Progenitor cell of endocrine pancreas (in vitro differentiated cells): ENCODE measurements at regions not wholly inside any gene's neighbourhood (a gene's known extent, or its start where the extent isn't known, plus 50 kb on each side); places are given as distances from the start of the nearest gene placed in this dataset.
"Not testable (repeated sequence)": the region's sequence is repeated elsewhere in the genome, so short reads cannot be mapped to it uniquely, and the experiment has no call there.

Experiments
- DNase-seq: peaks from one replicate; pipeline ENCODE4 v3.0.0; 2021; ENCODE audit warnings: low spot score; ENCODE audit not compliant: unreplicated experiment
- H3K27ac Mint-ChIP-seq: 2 replicates; pipeline ENCODE4 v1.8.0; 2021; ENCODE audit warnings: mild to moderate bottlenecking, moderate library complexity, mixed read lengths
- H3K27me3 Mint-ChIP-seq: 2 replicates; pipeline ENCODE4 v1.8.0; 2021; ENCODE audit warnings: mixed read lengths
- H3K36me3 Mint-ChIP-seq: 2 replicates; pipeline ENCODE4 v1.8.0; 2022; ENCODE audit warnings: mixed read lengths; ENCODE audit not compliant: insufficient read depth
- H3K4me1 Mint-ChIP-seq: 2 replicates; pipeline ENCODE4 v1.8.0; 2021; ENCODE audit warnings: low read depth, mixed read lengths
- H3K4me3 Mint-ChIP-seq: 2 replicates; pipeline ENCODE4 v1.8.0; 2021; ENCODE audit warnings: low read depth, mild to moderate bottlenecking, moderate library complexity, mixed read lengths
- H3K9me3 Mint-ChIP-seq: 2 replicates; pipeline ENCODE4 v1.8.0; 2021; ENCODE audit warnings: low read depth, mixed read lengths
- TF ChIP-seq, protein P1 (sequence below): fragments of 200-600 bp; sonication (generic); IDR thresholded peaks from one replicate; pipeline ENCODE4 v1.5.0; 2021; ENCODE audit warnings: antibody characterized with exemption, mild to moderate bottlenecking; ENCODE audit not compliant: unreplicated experiment

DNA sequence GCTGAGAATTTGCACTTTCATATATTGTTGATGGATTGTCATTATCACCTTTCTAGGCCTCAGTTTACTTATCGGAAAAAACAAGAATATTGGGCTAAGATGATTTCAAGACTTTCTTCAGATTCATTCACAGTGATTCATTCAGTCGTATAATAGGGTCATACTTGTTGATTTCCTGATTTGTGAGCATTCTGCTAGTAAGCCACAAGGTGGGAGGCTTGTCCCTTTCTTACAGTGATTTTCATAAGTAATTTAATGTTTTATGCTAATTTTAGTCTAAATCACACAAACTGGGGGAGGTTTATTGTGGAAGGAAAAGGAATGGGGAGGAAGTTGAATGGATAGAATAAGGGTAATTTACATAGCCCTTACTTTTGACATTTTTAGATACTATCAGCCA, 126.8 kb upstream of the GOLGA6L4 start:
- no peak for DNase-seq
- Mint-ChIP-seq H3K27me3 (no peaks in the 10 kb centered on the region), H3K9me3 (no peaks in the 10 kb centered on the region), H3K36me3 (peaks cover 1% of the 10 kb centered on the region), H3K27ac (no peak overlapping the region), H3K4me1 (no peaks in the 10 kb centered on the region), H3K4me3 (no peak overlapping the region)
- TF ChIP-seq, protein P1, sequence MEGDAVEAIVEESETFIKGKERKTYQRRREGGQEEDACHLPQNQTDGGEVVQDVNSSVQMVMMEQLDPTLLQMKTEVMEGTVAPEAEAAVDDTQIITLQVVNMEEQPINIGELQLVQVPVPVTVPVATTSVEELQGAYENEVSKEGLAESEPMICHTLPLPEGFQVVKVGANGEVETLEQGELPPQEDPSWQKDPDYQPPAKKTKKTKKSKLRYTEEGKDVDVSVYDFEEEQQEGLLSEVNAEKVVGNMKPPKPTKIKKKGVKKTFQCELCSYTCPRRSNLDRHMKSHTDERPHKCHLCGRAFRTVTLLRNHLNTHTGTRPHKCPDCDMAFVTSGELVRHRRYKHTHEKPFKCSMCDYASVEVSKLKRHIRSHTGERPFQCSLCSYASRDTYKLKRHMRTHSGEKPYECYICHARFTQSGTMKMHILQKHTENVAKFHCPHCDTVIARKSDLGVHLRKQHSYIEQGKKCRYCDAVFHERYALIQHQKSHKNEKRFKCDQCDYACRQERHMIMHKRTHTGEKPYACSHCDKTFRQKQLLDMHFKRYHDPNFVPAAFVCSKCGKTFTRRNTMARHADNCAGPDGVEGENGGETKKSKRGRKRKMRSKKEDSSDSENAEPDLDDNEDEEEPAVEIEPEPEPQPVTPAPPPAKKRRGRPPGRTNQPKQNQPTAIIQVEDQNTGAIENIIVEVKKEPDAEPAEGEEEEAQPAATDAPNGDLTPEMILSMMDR: no peak

DNA sequence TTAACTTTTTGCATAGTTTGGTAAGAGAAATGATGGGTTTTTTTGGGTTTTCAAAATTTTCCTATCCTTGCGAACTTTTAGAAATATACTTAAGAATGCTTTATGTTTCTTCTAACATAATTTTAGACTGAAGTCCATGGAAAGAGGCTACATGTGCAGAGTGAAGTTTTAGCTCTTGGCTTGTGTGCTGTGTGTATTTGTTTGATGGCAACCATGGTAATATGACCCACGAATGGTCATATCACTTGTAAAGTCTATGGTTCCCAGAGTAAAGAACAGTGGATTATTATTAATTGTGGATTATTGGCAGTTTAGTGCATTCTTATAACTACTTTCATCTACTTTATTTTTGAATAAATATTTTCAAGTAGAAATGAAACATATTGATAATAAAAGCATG, 124.0 kb upstream of the GOLGA6L4 start:
- Mint-ChIP-seq H3K27ac (no peak overlapping the region), H3K27me3 (no peaks in the 10 kb centered on the region), H3K4me1 (no peaks in the 10 kb centered on the region), H3K36me3 (no peaks in the 10 kb centered on the region), H3K9me3 (no peaks in the 10 kb centered on the region), H3K4me3 (no peak overlapping the region)
- no peak for DNase-seq
- TF ChIP-seq, protein P1: no peak

DNA sequence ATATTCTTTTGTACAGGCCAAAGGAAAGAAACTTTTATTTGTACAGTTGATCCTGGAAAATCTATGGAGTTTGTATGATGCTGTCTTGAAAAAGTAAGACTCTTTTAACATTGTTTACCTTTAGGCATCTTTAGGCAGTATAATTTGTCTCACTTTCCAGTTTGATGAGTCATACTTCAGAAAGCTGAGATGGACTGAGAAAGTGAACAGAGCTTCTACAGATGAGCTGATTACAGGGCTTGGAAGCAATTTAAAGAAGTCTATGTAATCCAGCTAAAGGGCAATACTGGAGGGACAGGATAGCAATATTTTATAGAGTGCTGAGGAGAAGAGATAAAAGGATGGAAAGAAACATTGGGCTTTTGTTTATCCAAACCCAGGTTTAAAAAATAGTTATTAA, 123.5 kb upstream of the GOLGA6L4 start:
- TF ChIP-seq, protein P1: no peak
- H3K4me1 Mint-ChIP-seq: no peaks in the 10 kb centered on the region
- no peaks in the 10 kb centered on the region for H3K27me3 Mint-ChIP-seq
- H3K4me3 Mint-ChIP-seq: no peak overlapping the region
- DNase-seq: no peak
- no peak overlapping the region for H3K27ac Mint-ChIP-seq
- no peaks in the 10 kb centered on the region for H3K9me3 Mint-ChIP-seq
- no peaks in the 10 kb centered on the region for H3K36me3 Mint-ChIP-seq

DNA sequence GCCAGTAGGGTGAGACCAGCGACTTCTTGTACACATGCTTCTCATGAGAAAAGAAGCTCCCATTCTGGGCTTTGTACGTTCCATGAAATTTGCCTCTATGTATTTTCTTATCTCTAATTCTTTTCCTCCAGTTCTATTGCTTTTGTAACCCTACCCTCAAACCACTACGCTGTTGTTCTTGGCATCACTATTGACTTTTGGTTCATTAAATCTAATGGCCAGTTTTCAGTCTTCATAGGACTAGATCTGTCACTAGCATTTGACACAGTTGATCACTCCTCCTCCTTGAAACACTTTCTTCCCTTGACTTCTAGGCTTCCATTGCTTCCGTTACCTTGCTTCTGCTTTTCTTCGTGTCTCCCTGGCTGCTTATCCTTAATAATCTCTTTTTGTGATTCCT, 121.7 kb upstream of the GOLGA6L4 start:
- Mint-ChIP-seq H3K9me3 (no peaks in the 10 kb centered on the region), H3K4me3 (no peak overlapping the region), H3K36me3 (no peaks in the 10 kb centered on the region), H3K27me3 (no peaks in the 10 kb centered on the region), H3K4me1 (no peaks in the 10 kb centered on the region), H3K27ac (no peak overlapping the region)
- TF ChIP-seq, protein P1: no peak
- DNase-seq: no peak

DNA sequence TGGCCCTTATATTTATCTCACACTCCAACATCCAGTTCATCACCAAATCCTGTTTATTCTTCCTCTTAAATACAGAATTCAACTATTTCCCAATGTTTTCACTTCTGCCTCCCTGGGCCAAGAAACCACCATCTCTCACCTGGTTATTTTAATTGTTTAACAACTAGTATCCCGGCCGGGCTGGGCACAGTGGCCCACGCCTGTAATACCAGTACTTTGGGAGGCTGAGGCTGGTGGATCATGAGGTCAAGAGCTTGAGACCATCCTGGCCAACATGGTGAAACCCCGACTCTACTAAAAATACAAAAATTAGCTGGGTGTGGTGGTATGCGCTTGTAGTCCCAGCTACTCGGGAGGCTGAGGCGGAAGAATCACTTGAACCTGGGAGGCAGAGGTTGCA, 120.9 kb upstream of the GOLGA6L4 start:
- not testable (repeated sequence) for H3K27me3 Mint-ChIP-seq, H3K27ac Mint-ChIP-seq

GRCh38 chr15:84119351-84119750, 116.2 kb upstream of the GOLGA6L4 start:
- H3K27me3 Mint-ChIP-seq, H3K4me3 Mint-ChIP-seq, H3K36me3 Mint-ChIP-seq, H3K9me3 Mint-ChIP-seq, H3K27ac Mint-ChIP-seq, DNase-seq, H3K4me1 Mint-ChIP-seq: not testable (repeated sequence)
- TF ChIP-seq, protein P1: peak; percentile 9

More for the DNA sequence above, 120.9 kb upstream of the GOLGA6L4 start:
- H3K9me3 Mint-ChIP-seq, DNase-seq, H3K4me3 Mint-ChIP-seq, H3K4me1 Mint-ChIP-seq, H3K36me3 Mint-ChIP-seq: not testable (repeated sequence)

- not testable (repeated sequence) for H3K27me3 Mint-ChIP-seq, H3K36me3 Mint-ChIP-seq, H3K4me1 Mint-ChIP-seq
Measured at GRCh38 chr15:84120903-84121302, 114.7 kb upstream of the GOLGA6L4 start.

DNA sequence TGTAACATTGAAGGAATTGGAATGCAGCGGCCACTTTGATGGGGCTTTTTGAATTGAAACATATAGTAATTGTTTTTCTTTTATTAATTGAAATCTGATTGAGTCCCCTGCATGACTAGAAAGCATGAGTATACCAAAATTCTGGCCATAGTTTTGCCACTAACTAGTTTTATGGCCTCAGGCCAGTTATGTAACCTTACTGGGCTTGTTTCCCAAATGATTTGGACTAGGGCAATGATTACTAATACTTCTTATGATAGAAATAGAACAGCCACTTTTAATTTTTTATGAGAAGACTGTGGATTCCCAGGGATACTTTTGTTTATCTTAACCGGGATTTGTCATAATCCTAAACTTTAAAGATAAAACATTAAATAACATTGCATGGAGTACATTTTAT, 106.9 kb upstream of the GOLGA6L4 start:
- H3K4me3 Mint-ChIP-seq, H3K27me3 Mint-ChIP-seq, H3K4me1 Mint-ChIP-seq, H3K36me3 Mint-ChIP-seq, DNase-seq, H3K9me3 Mint-ChIP-seq, H3K27ac Mint-ChIP-seq: not testable (repeated sequence)

More at GRCh38 chr15:84120903-84121302, 114.7 kb upstream of the GOLGA6L4 start:
- not testable (repeated sequence) for H3K4me3 Mint-ChIP-seq, H3K9me3 Mint-ChIP-seq, DNase-seq, H3K27ac Mint-ChIP-seq
